Panc1 (cell line): ENCODE measurements at regions not wholly inside any gene's neighbourhood (a gene's known extent, or its start where the extent isn't known, plus 50 kb on each side); places are given as distances from the start of the nearest gene placed in this dataset.

Experiments used
- ATAC-seq: fragments of 200-7000 bp; cut with Tn5 transposase; 2 replicates; pipeline ENCODE4 v1.9.1; 2020; ENCODE audit warnings: mild to moderate bottlenecking, moderate library complexity
- BruUV-seq: library from RNA; stranded (reverse); fragments of 400-500 nt; replicated peaks from 2 replicates; lab custom pipeline; 2021; lab: Mats Ljungman, UMichigan
- CTCF ChIA-PET: fragments of 300-600 bp; sonication (Branson Sonifier 250); formaldehyde crosslinking; loops from one replicate; lab custom pipeline; 2022; ENCODE audit warnings: antibody characterized with exemption; lab: Charles Lee
- POLR2A ChIA-PET: fragments of 300-600 bp; sonication (Branson Sonifier 250); formaldehyde crosslinking; loops from one replicate; lab custom pipeline; 2022; ENCODE audit warnings: antibody characterized with exemption; lab: Charles Lee
- DNase-seq: peaks from one replicate; pipeline ENCODE4 v3.0.0-alpha.2; 2010; ENCODE audit warnings: low read depth, low spot score
- H3K27ac ChIP-seq: 2 replicates; pipeline ENCODE4 v1.5.1; 2011; ENCODE audit warnings: mild to moderate bottlenecking, low read length, inconsistent platforms
- H3K27me3 ChIP-seq: fragments of 200-500 bp; sonication (Bioruptor generic); 2 replicates; pipeline ENCODE4 v1.6.0; 2014; ENCODE audit warnings: low read length, inconsistent platforms; ENCODE audit not compliant: control insufficient read depth, insufficient read depth
- H3K36me3 ChIP-seq: fragments of 200-500 bp; sonication (Bioruptor generic); 2 replicates; pipeline ENCODE4 v1.5.1; 2014; ENCODE audit warnings: inconsistent platforms, mild to moderate bottlenecking, low read length, moderate library complexity; ENCODE audit not compliant: control insufficient read depth, insufficient read depth
- H3K4me1 ChIP-seq: 2 replicates; pipeline ENCODE4 v1.5.1; 2011; ENCODE audit warnings: inconsistent platforms, mild to moderate bottlenecking, low read length, moderate library complexity; ENCODE audit not compliant: control insufficient read depth, insufficient read depth
- H3K4me3 ChIP-seq, 2 experiments: 2 replicates each; pipeline ENCODE4 v1.5.1; 2011 to 2012; ENCODE audit warnings: low read depth in 2 of 2, low read length in 2 of 2, mild to moderate bottlenecking in 2 of 2, inconsistent platforms in 1 of 2, moderate library complexity in 1 of 2
- H3K9me3 ChIP-seq: fragments of 200-500 bp; sonication (Bioruptor generic); 2 replicates; pipeline ENCODE4 v1.5.1; 2014; ENCODE audit warnings: low read depth, mild to moderate bottlenecking, inconsistent platforms, low read length, moderate library complexity; ENCODE audit not compliant: control insufficient read depth, insufficient read depth
- CTCF ChIP-seq: fragments of 450-650 bp; IDR thresholded peaks from 2 replicates; pipeline ENCODE4 v1.5.1; 2017; ENCODE audit warnings: mild to moderate bottlenecking
- POLR2AphosphoS5 ChIP-seq: IDR thresholded peaks from 2 replicates; pipeline ENCODE4 v1.6.1; 2012; ENCODE audit warnings: mild to moderate bottlenecking, low read depth, low read length, moderate library complexity
- SIN3A ChIP-seq: IDR thresholded peaks from 2 replicates; pipeline ENCODE4 v1.6.1; 2012; ENCODE audit warnings: low read depth, mild to moderate bottlenecking, low read length, moderate library complexity, borderline replicate concordance; ENCODE audit not compliant: insufficient read depth
- TCF7L2 ChIP-seq: IDR thresholded peaks from 2 replicates; pipeline ENCODE4 v1.6.1; 2011; ENCODE audit warnings: mild to moderate bottlenecking, low read depth, low read length, inconsistent platforms
- in situ Hi-C: cut with HindIII; loops from 2 replicates; pipeline ENCODE4 v1.10.0; 2016; ENCODE audit warnings: low sequenced_read_pairs, low pct_unique_long_range_greater_than_20kb
- intact Hi-C: fragments of 100-400 bp; cut with micrococcal nuclease; formaldehyde crosslinking; loops from one replicate; pipeline ENCODE4 v1.10.0; 2022; ENCODE audit not compliant: unreplicated experiment
- TF ChIP-seq, protein P1 (sequence below), 2 experiments: IDR thresholded peaks; 2 replicates each; pipeline ENCODE4 v1.6.1; 2011 to 2012; ENCODE audit warnings: low read depth in 2 of 2, control low read depth in 1 of 2, low read length in 1 of 2, mild to moderate bottlenecking in 1 of 2, moderate library complexity in 1 of 2; ENCODE audit not compliant: insufficient read depth in 1 of 2

DNA sequence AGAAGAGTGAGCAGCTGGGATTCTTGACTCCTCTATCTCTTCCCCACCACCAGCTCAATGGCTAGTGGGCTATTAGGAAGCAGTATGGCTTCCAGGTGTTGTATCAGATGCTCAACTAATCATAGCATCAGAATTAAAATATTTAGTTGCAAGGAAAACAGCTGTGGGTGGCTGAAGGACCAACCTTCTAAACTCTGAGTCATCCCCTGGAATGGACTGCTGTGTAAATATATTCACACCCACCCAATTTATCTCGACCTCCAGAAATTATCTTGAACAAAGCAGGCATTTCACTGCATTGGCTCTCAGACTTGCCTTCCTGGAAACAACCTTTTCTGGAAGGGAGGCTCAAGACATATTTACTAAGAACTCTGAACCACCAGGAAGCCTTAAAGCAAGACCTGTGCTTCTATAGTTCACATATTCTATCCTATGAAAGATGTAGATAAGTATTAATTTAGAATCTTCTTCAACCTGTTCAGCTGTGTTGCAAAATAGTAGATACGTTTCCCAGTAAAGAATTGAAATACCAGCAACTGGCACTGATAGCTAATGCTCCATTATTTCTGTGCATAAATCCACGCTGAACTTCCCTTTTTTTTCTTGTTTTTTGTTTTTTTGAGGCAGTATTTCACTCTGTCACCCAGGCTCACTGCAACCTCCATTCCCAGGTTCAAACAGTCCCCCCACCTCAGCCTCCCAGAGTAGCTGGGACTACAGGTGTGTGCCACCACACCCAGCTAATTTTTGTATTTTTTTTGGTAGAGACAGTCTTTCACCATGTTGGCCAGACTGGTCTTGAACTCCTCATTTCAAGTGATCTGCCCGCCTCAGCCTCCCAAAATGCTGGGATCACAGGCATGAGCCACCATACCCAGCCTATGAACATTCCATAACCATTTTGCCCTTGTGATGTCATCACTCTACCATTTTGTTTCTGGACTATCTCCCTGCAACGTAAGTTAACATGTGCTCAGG, 56.9 kb upstream of the CD2AP start:
- in situ Hi-C loops (no loop called here), intact Hi-C loops (no loop called here)
- H3K27me3 ChIP-seq = no peaks in the 10 kb centered on the region
- TF ChIP-seq SIN3A = no peak
- TF ChIP-seq TCF7L2 = no peak
- TF ChIP-seq, protein P1, sequence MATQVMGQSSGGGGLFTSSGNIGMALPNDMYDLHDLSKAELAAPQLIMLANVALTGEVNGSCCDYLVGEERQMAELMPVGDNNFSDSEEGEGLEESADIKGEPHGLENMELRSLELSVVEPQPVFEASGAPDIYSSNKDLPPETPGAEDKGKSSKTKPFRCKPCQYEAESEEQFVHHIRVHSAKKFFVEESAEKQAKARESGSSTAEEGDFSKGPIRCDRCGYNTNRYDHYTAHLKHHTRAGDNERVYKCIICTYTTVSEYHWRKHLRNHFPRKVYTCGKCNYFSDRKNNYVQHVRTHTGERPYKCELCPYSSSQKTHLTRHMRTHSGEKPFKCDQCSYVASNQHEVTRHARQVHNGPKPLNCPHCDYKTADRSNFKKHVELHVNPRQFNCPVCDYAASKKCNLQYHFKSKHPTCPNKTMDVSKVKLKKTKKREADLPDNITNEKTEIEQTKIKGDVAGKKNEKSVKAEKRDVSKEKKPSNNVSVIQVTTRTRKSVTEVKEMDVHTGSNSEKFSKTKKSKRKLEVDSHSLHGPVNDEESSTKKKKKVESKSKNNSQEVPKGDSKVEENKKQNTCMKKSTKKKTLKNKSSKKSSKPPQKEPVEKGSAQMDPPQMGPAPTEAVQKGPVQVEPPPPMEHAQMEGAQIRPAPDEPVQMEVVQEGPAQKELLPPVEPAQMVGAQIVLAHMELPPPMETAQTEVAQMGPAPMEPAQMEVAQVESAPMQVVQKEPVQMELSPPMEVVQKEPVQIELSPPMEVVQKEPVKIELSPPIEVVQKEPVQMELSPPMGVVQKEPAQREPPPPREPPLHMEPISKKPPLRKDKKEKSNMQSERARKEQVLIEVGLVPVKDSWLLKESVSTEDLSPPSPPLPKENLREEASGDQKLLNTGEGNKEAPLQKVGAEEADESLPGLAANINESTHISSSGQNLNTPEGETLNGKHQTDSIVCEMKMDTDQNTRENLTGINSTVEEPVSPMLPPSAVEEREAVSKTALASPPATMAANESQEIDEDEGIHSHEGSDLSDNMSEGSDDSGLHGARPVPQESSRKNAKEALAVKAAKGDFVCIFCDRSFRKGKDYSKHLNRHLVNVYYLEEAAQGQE (IDR thresholded peaks at IDR 0.05; ENCODE audit: insufficient read depth in 1 of 2, low read depth in 2 of 2, low read length in 1 of 2) = no peak
- TF ChIP-seq CTCF = no peak
- TF ChIP-seq POLR2AphosphoS5 = no peak
- no peaks in the 10 kb centered on the region for H3K9me3 ChIP-seq
- ATAC-seq (no peak), DNase-seq (no peak)
- no peaks in the 10 kb centered on the region for H3K4me1 ChIP-seq
- ChIA-PET CTCF (no interaction called here), POLR2A (no interaction called here)
- no peak overlapping the region for H3K4me3 ChIP-seq
- H3K27ac ChIP-seq = no peak overlapping the region
- no TSS peak for BruUV-seq
- no peaks in the 10 kb centered on the region for H3K36me3 ChIP-seq

DNA sequence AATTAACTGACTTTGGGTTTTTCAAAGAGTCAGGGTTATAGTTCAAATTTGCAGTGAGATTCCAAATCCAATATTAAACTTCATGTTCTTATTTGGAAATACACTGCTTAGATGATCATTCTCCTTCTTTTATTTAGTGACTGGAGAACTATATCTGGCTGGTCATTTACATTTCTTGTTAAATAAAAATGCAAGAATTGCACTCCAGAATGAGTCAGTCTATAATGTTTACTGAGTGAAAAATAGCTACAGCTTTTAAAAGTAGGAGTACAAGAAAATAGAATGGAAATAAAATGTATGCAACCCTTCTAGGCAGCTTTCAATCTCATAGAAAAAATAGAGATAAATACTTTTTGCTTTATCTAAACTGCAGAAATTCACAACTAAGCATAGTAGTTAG, 54.5 kb upstream of the CD2AP start:
- BruUV-seq = no TSS peak
- TF ChIP-seq, protein P1 (IDR thresholded peaks at IDR 0.05; ENCODE audit: insufficient read depth in 1 of 2, low read depth in 2 of 2, low read length in 1 of 2) = no peak
- TF ChIP-seq TCF7L2 = no peak
- TF ChIP-seq CTCF = no peak
- no peak for TF ChIP-seq SIN3A
- TF ChIP-seq POLR2AphosphoS5 = no peak

More for the DNA sequence above, 54.5 kb upstream of the CD2AP start:
- DNase-seq (no peak), ATAC-seq (no peak)
- intact Hi-C loops (no loop called here), in situ Hi-C loops (no loop called here)
- CTCF ChIA-PET = no interaction called here
- POLR2A ChIA-PET = no interaction called here
- H3K4me1 ChIP-seq = no peaks in the 10 kb centered on the region
- no peaks in the 10 kb centered on the region for H3K9me3 ChIP-seq
- no peak overlapping the region for H3K27ac ChIP-seq
- H3K27me3 ChIP-seq = no peaks in the 10 kb centered on the region
- no peaks in the 10 kb centered on the region for H3K36me3 ChIP-seq
- H3K4me3 ChIP-seq = no peak overlapping the region
